ELF-1 (cell line): ENCODE measurements at regions not wholly inside any gene's neighbourhood (a gene's known extent, or its start where the extent isn't known, plus 50 kb on each side); places are given as distances from the start of the nearest gene placed in this dataset.

Experiments used
- DNase-seq: peaks from one replicate; pipeline ENCODE4 v3.0.0-alpha.2; 2016; ENCODE audit warnings: low read depth, low spot score

GRCh38 chr10:35707642-35708425 lies 65.7 kb upstream of the FZD8 start:
- DNase-seq: no peak

DNA sequence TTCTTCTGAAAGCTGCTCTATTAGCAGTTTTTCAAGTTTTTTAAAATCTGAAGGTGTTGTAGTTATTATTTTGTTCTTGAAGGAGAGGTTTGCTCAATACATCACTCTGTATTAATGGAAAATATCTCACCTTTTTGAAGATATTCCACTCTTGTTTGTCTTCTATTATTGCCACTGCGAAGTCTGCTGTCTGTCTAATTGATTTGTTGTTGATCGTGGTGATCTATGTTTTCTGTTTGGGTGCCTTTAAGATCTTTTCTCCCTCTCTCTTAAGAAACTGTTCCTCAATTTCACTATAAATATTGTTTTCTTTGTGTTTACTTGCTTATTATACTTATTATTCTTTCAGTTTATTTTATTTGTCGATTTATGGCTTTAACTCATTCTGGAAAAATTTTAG lies 64.9 kb upstream of the FZD8 start:
- no peak for DNase-seq

- DNase-seq: no peak
Measured at GRCh38 chr10:35705671-35706070, 63.6 kb upstream of the FZD8 start.

- no peak for DNase-seq
Measured at GRCh38 chr10:35705051-35705450, 63.0 kb upstream of the FZD8 start.

GRCh38 chr10:35704401-35704800 lies 62.3 kb upstream of the FZD8 start:
- no peak for DNase-seq

- DNase-seq: peak; percentile 84
Measured at GRCh38 chr10:35700487-35700882, 58.4 kb upstream of the FZD8 start.

GRCh38 chr10:35699848-35700486 lies 57.9 kb upstream of the FZD8 start:
- no peak for DNase-seq

- no peak for DNase-seq
Measured at GRCh38 chr10:35696392-35697287, 54.5 kb upstream of the FZD8 start.

DNA sequence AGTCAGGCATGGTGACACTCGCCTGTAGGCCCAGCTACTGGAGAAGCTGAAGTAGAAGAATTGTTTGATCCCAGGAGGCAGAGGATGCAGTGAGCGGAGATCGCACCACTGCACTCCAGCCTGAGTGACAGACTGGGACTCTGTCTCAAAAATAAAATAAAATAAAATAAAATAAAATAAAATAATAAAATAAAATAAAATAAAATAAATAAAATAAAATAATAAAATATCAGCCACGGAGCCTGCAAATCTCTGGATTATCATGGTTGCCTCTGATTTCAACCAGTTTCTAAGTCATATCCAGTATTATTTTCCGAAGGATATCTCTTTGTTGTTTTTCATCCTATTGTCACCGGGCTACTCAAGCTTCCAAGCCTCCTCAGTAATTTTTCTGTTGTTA lies 51.7 kb upstream of the FZD8 start:
- no peak for DNase-seq
